ENCODE measurements at regions not wholly inside any gene's neighbourhood (a gene's known extent, or its start where the extent isn't known, plus 50 kb on each side); places are given as distances from the start of the nearest gene placed in this dataset.

GRCh38 chr9:33623658-33624586 lies 99.9 kb downstream of the ANKRD18B start:
- peak; percentile 80 for TF ChIP-seq CTCF (conservative IDR thresholded peaks at IDR 0.05)
- no peak for TF ChIP-seq EZH2 (IDR thresholded peaks at IDR 0.05; ENCODE audit: low read depth)
